HG02759 (cell line): ENCODE measurements at regions not wholly inside any gene's neighbourhood (a gene's known extent, or its start where the extent isn't known, plus 50 kb on each side); places are given as distances from the start of the nearest gene placed in this dataset.

Source experiments
- ATAC-seq: cut with Tn5 transposase; IDR thresholded peaks from one replicate; pipeline ENCODE4 v1.9.1; 2021; ENCODE audit warnings: mild to moderate bottlenecking, moderate library complexity; ENCODE audit not compliant: unreplicated experiment

DNA sequence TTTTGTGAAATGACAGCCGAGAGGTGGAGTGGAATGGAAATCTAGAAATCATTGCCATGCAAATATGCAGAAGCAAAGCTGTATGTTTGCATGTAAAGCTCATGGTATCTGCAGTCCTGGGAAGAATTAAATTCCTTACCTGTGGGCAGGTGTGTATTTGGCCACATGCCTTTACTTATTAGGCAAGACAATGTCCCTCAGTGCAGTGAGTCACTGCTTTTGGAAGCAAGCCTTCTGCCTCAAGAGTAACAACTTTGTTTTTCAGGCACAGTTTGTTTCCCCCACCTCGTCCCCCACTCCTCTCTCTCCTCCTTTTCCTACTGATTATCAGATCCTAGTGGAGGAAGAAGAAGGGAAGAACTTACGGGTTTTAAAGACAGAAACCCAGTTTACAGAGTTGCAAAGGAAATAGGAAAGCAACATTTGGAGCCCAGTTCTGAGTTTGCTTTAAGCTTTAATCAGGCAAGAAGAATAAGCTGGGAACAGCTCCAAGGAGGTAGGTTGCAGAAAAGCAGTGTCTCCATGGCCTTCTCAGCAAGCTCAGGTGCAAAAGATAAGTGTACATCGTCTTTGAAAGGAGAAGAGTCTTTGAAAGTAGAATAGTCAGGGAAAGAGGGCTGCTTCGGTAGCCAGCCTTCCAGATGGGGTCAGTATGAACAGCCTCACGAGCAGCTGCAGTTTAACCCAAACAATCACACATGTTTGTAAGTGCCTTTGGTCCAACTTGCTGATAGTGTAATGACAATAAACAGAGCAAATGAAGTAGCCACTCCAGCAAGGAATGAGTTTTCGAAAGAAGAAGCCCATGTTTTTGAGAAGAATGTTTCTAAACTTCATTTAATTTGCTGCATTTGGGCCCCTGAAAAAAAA is 190.1 kb downstream of the KLF5 start:
- ATAC-seq = no peak

DNA sequence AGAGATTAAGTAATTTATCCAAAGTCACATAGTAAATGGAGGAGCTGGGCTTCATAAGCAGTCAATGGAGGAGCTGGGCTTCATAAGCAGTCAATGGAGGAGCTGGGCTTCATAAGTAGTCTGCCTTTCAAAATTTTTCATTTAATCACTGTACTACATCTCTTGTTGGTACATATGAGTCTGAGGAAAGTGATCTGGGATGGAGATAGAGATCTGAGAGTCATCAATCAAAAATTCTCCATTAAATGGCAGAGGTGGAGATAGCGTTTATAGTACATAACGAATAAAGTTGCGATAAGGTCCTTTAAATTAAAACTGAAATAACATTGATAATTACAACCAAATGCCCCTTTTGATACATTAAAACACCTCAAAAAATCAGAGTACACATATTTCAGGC is 189.3 kb downstream of the KLF5 start:
- no peak for ATAC-seq

DNA sequence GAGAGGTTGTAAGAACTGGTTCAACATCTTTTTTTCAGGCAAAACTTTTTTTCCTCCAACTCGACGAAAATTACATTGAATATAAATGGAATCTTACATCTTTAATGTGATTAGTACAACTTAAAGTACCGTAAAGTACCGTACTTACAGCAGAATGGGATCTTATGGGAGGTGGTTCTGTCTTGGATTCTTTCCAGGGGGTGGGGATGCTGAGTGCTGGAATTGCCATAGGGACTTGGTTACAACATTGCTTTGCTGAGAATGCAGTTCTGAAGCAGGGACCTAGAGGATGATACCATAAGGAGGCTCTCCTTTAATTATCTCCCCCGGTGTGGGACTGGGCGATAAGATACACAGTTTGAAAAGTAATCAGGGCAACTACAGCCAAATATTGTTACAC is 186.4 kb downstream of the KLF5 start:
- ATAC-seq = no peak

DNA sequence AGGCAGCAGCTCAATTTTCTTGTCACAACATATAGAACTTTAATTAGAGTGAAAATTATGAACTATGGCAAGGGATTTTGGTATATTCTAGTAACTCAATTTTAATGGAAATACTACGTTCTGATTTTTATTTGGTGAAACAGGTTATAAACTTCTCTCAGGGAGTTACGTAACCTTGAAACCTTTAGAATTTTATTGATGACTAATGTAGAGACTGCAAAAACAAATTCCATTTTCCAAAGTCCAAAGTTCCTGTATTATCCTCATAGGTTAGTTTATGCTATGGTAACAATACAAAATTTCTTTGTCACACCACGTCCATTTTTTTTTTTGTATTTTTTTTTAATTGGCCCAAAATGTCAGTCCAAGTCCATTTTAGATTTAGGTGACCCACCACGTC is 185.7 kb downstream of the KLF5 start:
- ATAC-seq = no peak

DNA sequence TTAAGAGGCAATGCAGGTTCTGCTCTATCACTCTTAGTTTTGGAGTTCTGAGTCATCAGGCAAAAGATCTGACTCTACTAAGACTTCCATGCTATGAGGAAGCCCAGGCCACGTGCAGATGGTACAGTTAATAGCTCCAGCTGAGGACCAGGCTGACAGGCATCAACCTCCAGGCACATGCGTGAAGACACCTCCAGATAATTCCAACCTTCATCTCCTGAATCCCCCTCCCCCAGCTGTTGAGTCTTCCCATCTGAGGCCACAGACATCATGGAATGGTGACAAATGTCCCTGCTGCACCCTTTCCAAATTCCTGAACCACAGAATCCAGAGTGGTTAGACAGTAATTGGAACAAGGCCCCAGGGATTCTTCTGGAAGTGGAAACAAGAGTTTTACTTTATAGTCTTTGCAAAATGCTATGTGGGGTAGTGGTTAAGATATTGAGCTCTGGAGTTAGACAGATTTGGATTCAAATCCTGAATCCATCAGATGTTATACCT is 183.8 kb downstream of the KLF5 start:
- no peak for ATAC-seq

DNA sequence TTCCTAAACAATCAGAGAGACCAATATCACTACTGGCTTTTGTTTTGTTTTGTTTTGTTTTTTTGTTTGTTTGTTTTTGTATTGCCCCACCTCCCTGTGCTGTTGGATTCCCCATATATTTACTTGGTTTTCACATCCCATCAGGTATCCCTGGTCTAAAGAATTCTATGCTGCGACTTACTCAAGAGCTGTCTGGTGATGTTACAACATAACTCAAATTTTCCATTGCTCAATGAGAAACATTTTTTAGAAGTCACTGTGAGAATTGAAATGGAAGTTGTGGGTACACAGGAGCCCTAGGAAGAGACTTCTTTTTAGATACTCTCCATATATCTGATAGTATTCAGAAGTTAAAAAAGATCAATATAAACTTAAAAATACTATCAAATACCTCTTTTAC is 181.4 kb downstream of the KLF5 start:
- ATAC-seq = no peak

DNA sequence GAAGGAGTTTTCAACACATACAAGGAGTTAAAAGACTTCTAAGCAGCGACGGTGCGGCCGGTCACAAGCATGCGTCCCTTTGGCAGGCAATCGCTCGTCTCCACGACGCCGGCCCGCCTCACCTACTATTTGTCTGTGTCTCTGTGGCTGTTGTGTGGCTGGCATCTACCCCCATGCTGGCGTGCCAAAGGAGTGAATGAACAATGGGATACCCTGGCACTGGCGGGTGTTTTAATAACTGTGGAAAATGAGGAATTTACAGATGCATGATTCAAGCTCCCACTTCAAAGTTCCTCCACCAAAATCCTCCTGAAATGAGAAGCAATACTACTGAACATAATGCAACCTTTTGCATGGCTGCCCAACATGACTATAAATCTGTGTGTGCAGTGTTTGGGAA is 176.6 kb downstream of the KLF5 start:
- no peak for ATAC-seq

DNA sequence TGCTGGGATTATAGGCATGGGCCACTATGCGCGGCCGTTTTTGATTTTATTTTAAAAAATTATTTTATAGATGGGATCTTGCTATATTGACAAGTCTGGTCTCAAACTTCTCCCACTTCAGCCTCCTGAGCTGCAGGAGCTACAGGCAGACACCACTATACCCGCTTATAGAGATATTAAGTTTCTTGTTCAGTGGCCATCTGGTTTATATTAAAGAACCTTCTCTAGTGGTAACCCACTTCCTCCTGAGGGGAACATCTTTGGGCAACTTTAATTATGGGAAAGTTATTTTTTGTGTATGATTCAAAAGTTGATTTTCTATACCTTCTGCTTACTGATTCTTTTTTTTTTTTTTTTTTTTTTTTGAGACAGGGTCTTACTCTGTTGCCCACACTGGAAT is 172.7 kb downstream of the KLF5 start:
- ATAC-seq = no peak

DNA sequence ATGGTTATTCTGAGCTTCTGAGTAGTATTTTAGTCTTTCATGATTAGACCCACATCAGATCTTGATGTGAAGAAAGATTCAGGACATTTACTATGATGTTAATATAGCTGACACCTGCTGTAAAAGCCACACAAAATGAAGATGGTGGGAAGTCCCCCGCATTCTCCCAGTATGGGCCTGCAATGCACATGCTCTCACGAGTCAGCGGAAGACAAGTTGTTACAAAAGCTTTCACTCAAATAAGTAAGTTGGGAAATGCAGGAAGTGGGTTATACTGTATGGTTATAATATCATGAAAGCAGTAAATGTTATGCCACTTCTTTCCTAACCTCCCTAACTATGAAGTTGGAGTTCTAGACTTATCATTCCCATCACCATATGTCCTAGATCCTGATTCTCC is 171.9 kb downstream of the KLF5 start:
- no peak for ATAC-seq

DNA sequence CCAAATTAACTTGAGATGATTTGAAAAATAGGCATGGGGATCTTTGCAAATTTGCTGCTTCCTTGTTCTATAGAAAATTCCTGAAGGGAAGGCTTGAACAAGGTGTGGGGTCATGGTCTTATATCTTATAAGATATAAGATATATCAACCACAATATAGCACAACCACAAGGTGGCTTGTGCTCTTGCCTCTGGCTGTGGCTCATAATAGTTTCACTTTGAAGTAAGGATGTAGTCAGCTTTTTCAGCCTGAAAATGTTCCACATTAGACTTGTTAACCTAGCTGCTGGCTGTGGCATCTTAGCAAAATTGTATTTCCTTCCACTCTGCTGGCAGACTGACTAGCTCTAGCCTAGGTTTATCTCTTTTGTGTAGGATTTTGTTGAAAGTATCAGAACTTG is 169.7 kb downstream of the KLF5 start:
- ATAC-seq = no peak

DNA sequence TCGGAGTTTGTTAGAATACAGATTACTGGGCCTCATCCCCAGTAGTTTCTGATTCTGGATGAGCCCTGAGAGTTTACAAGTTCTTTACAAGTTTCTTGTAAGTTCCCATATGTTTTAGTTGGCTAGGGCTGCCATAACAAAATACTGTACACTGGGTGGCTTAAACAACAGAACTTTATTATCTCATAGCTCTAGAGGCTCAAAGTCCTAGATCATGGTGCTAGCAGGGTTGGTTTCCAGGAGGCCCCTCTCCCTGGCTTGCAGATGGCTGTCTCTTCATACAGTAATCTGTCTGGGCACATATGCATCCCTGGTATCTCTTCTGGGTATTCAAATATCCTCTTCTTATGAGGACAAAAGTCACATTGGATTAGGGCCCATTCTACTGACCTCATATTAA is 167.2 kb downstream of the KLF5 start:
- ATAC-seq = no peak

DNA sequence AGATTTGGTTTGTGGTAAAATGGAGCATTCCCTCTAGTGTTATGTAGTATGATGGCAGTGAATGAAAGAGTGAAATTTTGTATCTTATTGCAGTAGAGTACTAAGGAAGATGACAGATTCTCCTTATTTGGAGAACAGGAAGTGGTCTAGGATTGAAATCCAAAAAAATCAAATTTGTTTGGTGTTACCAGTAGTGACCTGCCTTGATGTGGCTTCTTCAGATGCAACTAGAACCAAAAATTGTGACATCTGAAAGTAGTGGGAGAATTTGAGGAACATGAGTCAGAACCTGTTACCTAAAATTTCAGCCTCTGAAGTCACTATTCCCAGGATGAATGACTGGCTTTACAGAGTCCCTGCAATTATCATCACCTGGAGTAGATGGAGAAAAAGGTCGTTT is 165.9 kb downstream of the KLF5 start:
- no peak for ATAC-seq

DNA sequence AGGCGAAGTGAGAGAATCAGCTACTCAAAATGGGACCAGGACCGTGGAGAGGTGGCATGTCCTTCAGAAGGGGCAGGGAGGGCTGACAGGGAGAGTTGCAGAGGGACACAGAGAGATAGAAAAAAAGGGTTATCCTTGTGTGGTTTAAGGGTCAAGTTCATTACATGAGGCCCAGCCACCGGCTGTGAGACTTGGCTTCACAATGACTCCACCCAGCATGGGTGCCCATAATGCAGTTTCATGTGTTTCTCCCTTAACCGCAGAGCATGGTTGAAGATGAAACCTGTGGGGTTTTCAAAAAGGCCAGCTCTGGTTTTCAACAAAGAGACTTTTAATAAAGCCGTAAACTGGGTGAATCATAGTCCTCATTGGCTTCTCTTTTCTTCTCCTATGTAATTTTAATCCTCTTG is 164.6 kb downstream of the KLF5 start:
- no peak for ATAC-seq

DNA sequence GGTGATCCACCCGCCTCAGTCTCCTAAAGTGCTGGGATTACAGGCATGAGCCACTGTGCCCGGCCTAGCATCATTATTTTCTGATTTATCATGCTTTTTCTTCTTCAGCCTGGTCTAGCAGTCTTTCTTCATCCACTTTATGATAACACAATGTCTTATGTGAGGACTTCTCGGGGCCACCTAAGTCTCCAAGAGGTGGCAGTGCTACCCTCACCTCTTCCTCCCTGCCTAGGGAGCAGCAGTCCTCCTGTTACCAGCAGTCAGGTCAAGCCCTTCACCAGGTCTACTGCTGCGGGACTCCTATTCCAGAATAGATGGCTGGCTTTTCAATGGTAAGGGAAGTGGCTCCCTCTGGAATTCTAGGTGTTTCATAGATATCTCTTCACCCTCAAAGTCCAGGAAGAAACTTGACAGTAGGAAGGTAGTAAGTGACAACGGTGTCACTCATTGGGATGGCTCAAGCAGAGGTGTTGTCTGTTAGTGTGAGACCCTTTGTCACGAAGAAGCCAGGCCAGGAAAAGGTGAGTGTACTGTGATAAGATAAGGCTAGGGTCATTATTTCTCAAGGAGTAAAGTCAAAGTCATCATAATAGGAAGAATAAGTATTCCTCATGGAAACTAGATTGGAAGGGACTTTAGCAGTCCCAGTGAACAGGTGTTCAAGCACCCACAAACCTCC is 164.0 kb downstream of the KLF5 start:
- ATAC-seq = no peak

DNA sequence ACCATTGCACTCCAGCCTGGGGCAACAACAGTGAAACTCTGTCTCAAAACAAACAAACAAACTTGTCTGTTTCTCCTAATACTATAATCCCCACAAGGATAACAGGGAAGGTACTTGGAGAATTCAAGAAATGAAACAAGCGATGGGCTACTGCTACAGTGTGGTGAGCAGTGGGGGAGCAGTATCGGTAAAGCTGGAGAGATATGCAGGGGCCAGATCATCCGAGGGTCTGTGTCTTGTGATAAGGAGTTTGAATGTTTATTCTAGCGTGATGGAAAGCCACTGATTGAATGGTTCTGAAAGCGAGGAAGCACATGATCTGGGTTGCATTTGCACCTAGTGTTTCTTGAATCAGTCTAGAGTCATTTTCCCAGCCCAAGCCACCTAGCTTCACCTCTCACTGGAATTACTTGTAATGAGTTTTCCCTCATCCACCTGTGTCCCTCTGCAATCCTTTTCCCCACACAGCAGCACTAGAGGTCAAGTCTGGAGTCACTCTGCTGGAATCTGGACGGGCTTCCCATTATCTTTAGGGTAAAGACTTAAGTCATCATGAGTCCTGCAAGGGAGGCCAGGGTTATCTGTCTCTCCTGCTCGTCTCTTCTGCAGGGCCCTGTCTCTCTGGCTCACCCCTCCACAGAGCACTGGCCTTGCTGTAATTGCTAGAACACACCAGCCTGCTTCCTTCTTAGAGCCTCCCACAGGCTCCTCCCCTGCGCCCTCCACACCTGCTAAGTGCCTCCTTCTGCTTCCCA is 162.3 kb downstream of the KLF5 start:
- no peak for ATAC-seq

DNA sequence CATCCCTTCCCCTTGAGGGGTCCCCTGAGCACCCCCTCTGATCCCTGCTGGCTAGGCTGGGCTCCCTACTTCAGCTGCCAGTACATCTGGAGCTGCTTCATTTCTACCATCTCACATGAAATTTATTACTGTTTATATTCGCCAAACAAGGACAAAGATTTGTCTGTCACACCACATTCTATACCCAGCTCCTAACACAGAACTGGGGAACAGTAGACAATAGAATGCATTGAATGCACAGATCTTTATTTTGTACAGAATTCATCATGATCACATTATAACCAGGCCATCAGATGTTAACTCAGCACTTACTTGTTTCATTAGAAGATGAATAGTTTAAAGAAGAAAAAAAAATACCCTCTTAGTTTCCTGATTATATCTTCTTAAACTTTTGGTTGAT is 159.4 kb downstream of the KLF5 start:
- ATAC-seq = no peak

DNA sequence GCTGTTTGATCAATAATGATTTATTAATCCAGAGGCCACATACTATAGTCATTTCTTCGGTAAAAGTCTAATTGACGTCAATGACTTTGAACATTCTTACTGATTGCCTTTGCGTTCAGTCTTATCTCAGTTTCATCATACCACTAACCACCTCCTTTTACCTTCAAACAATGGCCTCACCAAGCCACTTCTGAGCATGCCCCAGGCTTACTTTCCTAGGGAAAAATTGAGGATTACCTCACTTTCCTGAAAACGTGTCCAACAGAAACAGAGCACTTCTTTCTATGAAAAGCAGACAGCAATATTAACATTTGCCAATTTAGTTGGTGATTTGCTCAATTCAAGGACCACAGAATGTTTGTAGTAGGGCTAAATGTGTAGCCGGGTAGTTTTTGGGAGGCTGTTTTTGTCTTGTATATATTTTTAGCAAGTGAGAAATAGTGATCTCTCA is 157.6 kb downstream of the KLF5 start:
- no peak for ATAC-seq

DNA sequence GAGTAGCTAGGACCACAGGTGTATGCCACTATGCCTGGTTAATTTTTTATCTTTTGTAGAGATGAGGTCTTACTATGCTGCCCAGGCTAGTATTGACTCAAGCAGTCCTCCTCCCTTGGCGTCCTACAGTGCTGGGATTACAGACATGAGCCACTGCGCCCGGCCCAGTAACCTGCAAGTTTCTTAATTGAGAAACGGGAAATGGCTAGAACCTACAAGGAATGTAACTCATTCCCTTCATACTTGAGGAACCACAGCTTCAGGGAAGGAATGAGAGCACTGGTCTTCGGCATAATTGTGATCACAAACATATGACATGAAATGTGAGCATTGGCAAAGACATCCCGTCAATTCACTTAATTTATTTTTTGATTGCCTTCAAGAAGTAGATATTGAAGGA is 157.0 kb downstream of the KLF5 start:
- no peak for ATAC-seq

DNA sequence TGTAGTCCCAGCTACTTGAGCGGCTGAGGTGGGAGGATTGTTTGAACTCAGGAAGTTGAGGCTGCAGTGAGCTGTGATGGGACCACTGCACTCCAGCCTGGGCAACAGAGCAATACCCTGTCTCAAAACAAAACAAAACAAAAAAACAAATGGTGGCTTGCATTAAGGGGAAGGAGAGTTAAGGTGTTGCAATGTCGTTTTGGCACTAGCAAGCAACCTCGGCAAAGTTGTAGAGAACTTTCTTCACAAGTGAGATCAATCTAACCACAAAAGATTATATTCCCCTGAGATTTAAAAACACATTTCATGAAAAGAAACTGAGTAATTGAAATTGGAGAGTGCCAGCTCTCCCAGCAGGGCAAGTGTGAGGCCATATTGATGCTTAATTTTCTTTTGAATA is 153.7 kb downstream of the KLF5 start:
- no peak for ATAC-seq

DNA sequence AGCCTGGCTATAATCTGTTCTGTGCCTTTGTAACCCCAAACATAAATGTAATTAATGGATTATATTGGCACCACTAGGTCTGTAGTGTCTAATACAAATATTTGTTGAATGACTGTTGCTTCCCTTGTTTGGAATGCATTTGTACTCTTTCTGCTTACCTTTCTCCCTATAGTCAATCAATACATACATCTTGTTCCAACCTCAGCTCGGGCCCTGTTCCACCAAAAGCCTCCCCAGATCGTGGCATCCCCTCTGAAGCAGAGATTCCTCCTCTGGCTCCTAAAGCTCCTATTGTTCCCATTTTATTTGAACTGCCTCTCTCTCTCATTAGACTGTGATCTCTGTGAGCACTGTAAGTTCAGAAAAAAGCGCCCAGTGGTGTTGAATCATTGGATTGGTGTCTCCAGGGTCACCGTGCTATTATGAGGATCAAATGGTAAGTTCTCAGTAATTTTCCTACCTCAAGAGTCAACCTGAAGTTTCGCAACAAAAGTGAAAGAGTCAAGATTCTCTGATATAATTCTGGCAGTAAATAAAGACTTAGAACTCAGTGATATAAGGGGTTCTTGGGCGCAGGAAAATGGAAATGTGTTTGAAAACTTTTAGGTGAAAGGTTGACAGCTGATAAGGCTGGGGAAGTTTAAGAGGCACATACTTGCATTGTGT is 151.5 kb downstream of the KLF5 start:
- no peak for ATAC-seq

DNA sequence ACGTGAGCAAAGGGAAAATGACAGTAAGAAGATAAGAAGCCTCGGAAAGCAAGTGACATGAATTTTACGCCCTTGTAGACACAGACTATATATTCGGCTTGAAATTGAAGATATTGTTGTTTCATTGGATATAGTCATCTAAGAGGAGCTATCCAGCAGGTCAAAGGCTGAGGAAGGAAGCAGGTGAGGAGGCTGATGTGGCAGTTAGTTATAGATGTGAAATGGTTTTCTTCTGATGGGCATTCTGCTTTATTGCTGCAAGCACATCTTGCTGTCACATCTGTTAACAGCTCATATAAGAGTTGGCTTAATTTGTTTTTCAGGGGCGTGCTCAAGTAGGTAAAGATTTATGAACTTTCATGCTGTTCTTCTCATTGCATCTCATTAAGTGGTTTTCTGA is 146.1 kb downstream of the KLF5 start:
- ATAC-seq = no peak
